ENCODE measurements at regions not wholly inside any gene's neighbourhood (a gene's known extent, or its start where the extent isn't known, plus 50 kb on each side); places are given as distances from the start of the nearest gene placed in this dataset.
"Not testable (repeated sequence)": the region's sequence is repeated elsewhere in the genome, so short reads cannot be mapped to it uniquely, and the experiment has no call there.

- Histone ChIP-seq H3K9me3 (ENCODE audit: insufficient read depth, low read depth, low read length) (no peaks in the 10 kb centered on the region), H3K27me3 (ENCODE audit: insufficient read depth, low read length) (peaks cover 6% of the 10 kb centered on the region; the same call in 1 of the 2 replicates), H3K36me3 (ENCODE audit: insufficient read depth, low read depth, low read length) (no peaks in the 10 kb centered on the region), H3K9ac (ENCODE audit: low read depth, low read length) (no peak overlapping the region), H3K4me1 (ENCODE audit: insufficient read depth, low read length) (peaks cover 9% of the 10 kb centered on the region), H3K4me3 (ENCODE audit: low read length) (no peak overlapping the region), H3K27ac (ENCODE audit: low read length) (no peak overlapping the region)
Measured at GRCh38 chr5:175344331-175345195, 99.4 kb downstream of the DRD1 start.

GRCh38 chr5:175343308-175343707 lies 100.7 kb downstream of the DRD1 start:
- no peak overlapping the region for H3K9ac ChIP-seq (ENCODE audit: low read depth, low read length)
- H3K4me1 ChIP-seq (ENCODE audit: insufficient read depth, low read length) = peaks cover 9% of the 10 kb centered on the region
- no peak overlapping the region for H3K27ac ChIP-seq (ENCODE audit: low read length)
- H3K4me3 ChIP-seq (ENCODE audit: low read length) = no peak overlapping the region
- no peaks in the 10 kb centered on the region for H3K27me3 ChIP-seq (ENCODE audit: insufficient read depth, low read length)
- no peaks in the 10 kb centered on the region for H3K9me3 ChIP-seq (ENCODE audit: insufficient read depth, low read depth, low read length)
- no peaks in the 10 kb centered on the region for H3K36me3 ChIP-seq (ENCODE audit: insufficient read depth, low read depth, low read length)

GRCh38 chr5:175340180-175340579 lies 103.8 kb downstream of the DRD1 start:
- Histone ChIP-seq H3K36me3 (ENCODE audit: insufficient read depth, low read depth, low read length) (no peaks in the 10 kb centered on the region), H3K27ac (ENCODE audit: low read length) (no peak overlapping the region), H3K4me3 (ENCODE audit: low read length) (no peak overlapping the region), H3K9me3 (ENCODE audit: insufficient read depth, low read depth, low read length) (no peaks in the 10 kb centered on the region), H3K27me3 (ENCODE audit: insufficient read depth, low read length) (no peaks in the 10 kb centered on the region), H3K9ac (ENCODE audit: low read depth, low read length) (no peak overlapping the region), H3K4me1 (ENCODE audit: insufficient read depth, low read length) (peaks cover 3% of the 10 kb centered on the region; the same call in 1 of the 2 replicates)

- Histone ChIP-seq H3K27me3 (ENCODE audit: insufficient read depth, low read length) (no peaks in the 10 kb centered on the region), H3K9me3 (ENCODE audit: insufficient read depth, low read depth, low read length) (no peaks in the 10 kb centered on the region), H3K36me3 (ENCODE audit: insufficient read depth, low read depth, low read length) (no peaks in the 10 kb centered on the region), H3K4me1 (ENCODE audit: insufficient read depth, low read length) (no peaks in the 10 kb centered on the region), H3K4me3 (ENCODE audit: low read length) (no peak overlapping the region), H3K9ac (ENCODE audit: low read depth, low read length) (no peak overlapping the region), H3K27ac (ENCODE audit: low read length) (no peak overlapping the region)
Measured at GRCh38 chr5:175337680-175338079, 106.3 kb downstream of the DRD1 start.

- Histone ChIP-seq H3K27me3 (ENCODE audit: insufficient read depth, low read length) (no peaks in the 10 kb centered on the region), H3K9me3 (ENCODE audit: insufficient read depth, low read depth, low read length) (no peaks in the 10 kb centered on the region), H3K27ac (ENCODE audit: low read length) (no peak overlapping the region)
Measured at GRCh38 chr5:175336781-175337180, 107.2 kb downstream of the DRD1 start.

GRCh38 chr5:175335691-175336090 lies 108.3 kb downstream of the DRD1 start:
- Histone ChIP-seq H3K27me3 (ENCODE audit: insufficient read depth, low read length) (no peaks in the 10 kb centered on the region), H3K4me3 (ENCODE audit: low read length) (no peak overlapping the region), H3K4me1 (ENCODE audit: insufficient read depth, low read length) (no peaks in the 10 kb centered on the region), H3K27ac (ENCODE audit: low read length) (no peak overlapping the region), H3K9me3 (ENCODE audit: insufficient read depth, low read depth, low read length) (no peaks in the 10 kb centered on the region), H3K36me3 (ENCODE audit: insufficient read depth, low read depth, low read length) (no peaks in the 10 kb centered on the region), H3K9ac (ENCODE audit: low read depth, low read length) (no peak overlapping the region)

More at GRCh38 chr5:175336781-175337180, 107.2 kb downstream of the DRD1 start:
- Histone ChIP-seq H3K9ac (ENCODE audit: low read depth, low read length) (no peak overlapping the region), H3K4me3 (ENCODE audit: low read length) (no peak overlapping the region), H3K4me1 (ENCODE audit: insufficient read depth, low read length) (no peaks in the 10 kb centered on the region), H3K36me3 (ENCODE audit: insufficient read depth, low read depth, low read length) (no peaks in the 10 kb centered on the region)

- not testable (repeated sequence) for H3K27me3 ChIP-seq (ENCODE audit: insufficient read depth, low read length); H3K9me3 ChIP-seq (ENCODE audit: insufficient read depth, low read depth, low read length); H3K4me1 ChIP-seq (ENCODE audit: insufficient read depth, low read length); H3K9ac ChIP-seq (ENCODE audit: low read depth, low read length); H3K27ac ChIP-seq (ENCODE audit: low read length); H3K4me3 ChIP-seq (ENCODE audit: low read length); H3K36me3 ChIP-seq (ENCODE audit: insufficient read depth, low read depth, low read length)
Measured at GRCh38 chr5:175331173-175332036, 112.6 kb downstream of the DRD1 start.

- Histone ChIP-seq H3K4me1 (ENCODE audit: insufficient read depth, low read length) (peaks cover 4% of the 10 kb centered on the region; the same call in 1 of the 2 replicates), H3K36me3 (ENCODE audit: insufficient read depth, low read depth, low read length) (no peaks in the 10 kb centered on the region), H3K9me3 (ENCODE audit: insufficient read depth, low read depth, low read length) (no peaks in the 10 kb centered on the region), H3K4me3 (ENCODE audit: low read length) (no peak overlapping the region), H3K27me3 (ENCODE audit: insufficient read depth, low read length) (no peaks in the 10 kb centered on the region), H3K9ac (ENCODE audit: low read depth, low read length) (no peak overlapping the region), H3K27ac (ENCODE audit: low read length) (no peak overlapping the region)
Measured at GRCh38 chr5:175329976-175330375, 114.0 kb downstream of the DRD1 start.

- Histone ChIP-seq H3K27ac (ENCODE audit: low read length) (no peak overlapping the region), H3K9ac (ENCODE audit: low read depth, low read length) (no peak overlapping the region), H3K9me3 (ENCODE audit: insufficient read depth, low read depth, low read length) (no peaks in the 10 kb centered on the region), H3K4me3 (ENCODE audit: low read length) (no peak overlapping the region), H3K36me3 (ENCODE audit: insufficient read depth, low read depth, low read length) (no peaks in the 10 kb centered on the region), H3K4me1 (ENCODE audit: insufficient read depth, low read length) (peaks cover 4% of the 10 kb centered on the region; the same call in 1 of the 2 replicates), H3K27me3 (ENCODE audit: insufficient read depth, low read length) (no peaks in the 10 kb centered on the region)
Measured at GRCh38 chr5:175328687-175329086, 115.3 kb downstream of the DRD1 start.

- Histone ChIP-seq H3K27ac (ENCODE audit: low read length) (no peak overlapping the region), H3K9me3 (ENCODE audit: insufficient read depth, low read depth, low read length) (no peaks in the 10 kb centered on the region), H3K4me3 (ENCODE audit: low read length) (no peak overlapping the region), H3K4me1 (ENCODE audit: insufficient read depth, low read length) (peaks cover 4% of the 10 kb centered on the region; the same call in 1 of the 2 replicates), H3K36me3 (ENCODE audit: insufficient read depth, low read depth, low read length) (no peaks in the 10 kb centered on the region), H3K9ac (ENCODE audit: low read depth, low read length) (no peak overlapping the region), H3K27me3 (ENCODE audit: insufficient read depth, low read length) (no peaks in the 10 kb centered on the region)
Measured at GRCh38 chr5:175328176-175328575, 115.8 kb downstream of the DRD1 start.

GRCh38 chr5:175325681-175326080 lies 118.3 kb downstream of the DRD1 start:
- H3K4me3 ChIP-seq (ENCODE audit: low read length) = no peak overlapping the region
- no peaks in the 10 kb centered on the region for H3K36me3 ChIP-seq (ENCODE audit: insufficient read depth, low read depth, low read length)
- no peak overlapping the region for H3K27ac ChIP-seq (ENCODE audit: low read length)
- no peak overlapping the region for H3K9ac ChIP-seq (ENCODE audit: low read depth, low read length)
- no peaks in the 10 kb centered on the region for H3K9me3 ChIP-seq (ENCODE audit: insufficient read depth, low read depth, low read length)
- H3K4me1 ChIP-seq (ENCODE audit: insufficient read depth, low read length) = peaks cover 4% of the 10 kb centered on the region; the same call in 1 of the 2 replicates
- no peaks in the 10 kb centered on the region for H3K27me3 ChIP-seq (ENCODE audit: insufficient read depth, low read length)
